WTC11 (cell line): ENCODE measurements at regions not wholly inside any gene's neighbourhood (a gene's known extent, or its start where the extent isn't known, plus 50 kb on each side); places are given as distances from the start of the nearest gene placed in this dataset.

Source experiments
- ATAC-seq: fragments of 200-7000 bp; cut with Tn5 transposase; 2 replicates; pipeline ENCODE4 v1.10.0; 2021; ENCODE audit warnings: mild to moderate bottlenecking, moderate library complexity
- CTCF ChIA-PET: fragments of 300-600 bp; sonication (Branson Sonifier 250); formaldehyde crosslinking; loops from one replicate; lab custom pipeline; 2021; ENCODE audit warnings: antibody characterized with exemption; lab: Charles Lee
- POLR2A ChIA-PET: fragments of 350-600 bp; sonication (Branson Sonifier 250); formaldehyde crosslinking; loops from one replicate; lab custom pipeline; 2021; ENCODE audit warnings: antibody characterized with exemption; lab: Charles Lee
- DNase-seq: peaks from one replicate; pipeline ENCODE4 v3.0.0; 2021; ENCODE audit warnings: low spot score
- H3K27ac Mint-ChIP-seq: 2 replicates; pipeline ENCODE4 v1.8.0; 2021; ENCODE audit warnings: mixed read lengths
- H3K27me3 Mint-ChIP-seq: 2 replicates; pipeline ENCODE4 v1.8.0; 2021; ENCODE audit warnings: low read depth, mild to moderate bottlenecking, moderate library complexity, mixed read lengths
- H3K36me3 Mint-ChIP-seq: 2 replicates; pipeline ENCODE4 v1.8.0; 2021; ENCODE audit warnings: mixed read lengths
- H3K4me1 Mint-ChIP-seq: 2 replicates; pipeline ENCODE4 v1.8.0; 2022; ENCODE audit warnings: mixed read lengths
- H3K4me3 Mint-ChIP-seq: 2 replicates; pipeline ENCODE4 v1.8.0; 2021; ENCODE audit warnings: mild to moderate bottlenecking, moderate library complexity, mixed read lengths
- H3K9me3 Mint-ChIP-seq: 2 replicates; pipeline ENCODE4 v1.8.0; 2021; ENCODE audit warnings: mixed read lengths
- CREM ChIP-seq: sonication (generic); formaldehyde crosslinking; IDR thresholded peaks from 2 replicates; pipeline ENCODE4 v1.8.1; 2022; ENCODE audit warnings: mild to moderate bottlenecking, missing genetic modification reagents, moderate library complexity
- E2F1 ChIP-seq: sonication (generic); formaldehyde crosslinking; IDR thresholded peaks from 2 replicates; pipeline ENCODE4 v1.8.0; 2022; ENCODE audit warnings: mild to moderate bottlenecking, missing genetic modification reagents
- ELF4 ChIP-seq: sonication (generic); formaldehyde crosslinking; IDR thresholded peaks from 2 replicates; pipeline ENCODE4 v1.8.1; 2022; ENCODE audit warnings: low read depth, mild to moderate bottlenecking, moderate library complexity, missing genetic modification reagents
- EMX1 ChIP-seq: fragments of 250-450 bp; sonication (Bioruptor Pico); IDR thresholded peaks from 2 replicates; pipeline ENCODE4 v1.8.0; 2021; ENCODE audit warnings: mild to moderate bottlenecking
- FOXK1 ChIP-seq: sonication (generic); formaldehyde crosslinking; IDR thresholded peaks from 2 replicates; pipeline ENCODE4 v1.8.0; 2022; ENCODE audit warnings: mild to moderate bottlenecking, moderate library complexity, missing genetic modification reagents
- JAZF1 ChIP-seq: fragments of 250-450 bp; sonication (Bioruptor Pico); IDR thresholded peaks from 2 replicates; pipeline ENCODE4 v1.9.0; 2021; ENCODE audit warnings: moderate library complexity, mild to moderate bottlenecking, inconsistent platforms
- MYBL2 ChIP-seq: sonication (generic); formaldehyde crosslinking; IDR thresholded peaks from 2 replicates; pipeline ENCODE4 v1.8.1; 2023; ENCODE audit warnings: mild to moderate bottlenecking, moderate library complexity, missing genetic modification reagents
- NFATC4 ChIP-seq: fragments of 250-450 bp; sonication (Bioruptor Pico); IDR thresholded peaks from 2 replicates; pipeline ENCODE4 v1.9.0; 2021; ENCODE audit warnings: mild to moderate bottlenecking
- NR1H2 ChIP-seq: sonication (generic); formaldehyde crosslinking; IDR thresholded peaks from 2 replicates; pipeline ENCODE4 v1.9.0; 2021; ENCODE audit warnings: mild to moderate bottlenecking, moderate library complexity, missing genetic modification reagents
- NR2C2 ChIP-seq: sonication (generic); formaldehyde crosslinking; IDR thresholded peaks from 2 replicates; pipeline ENCODE4 v1.8.0; 2022; ENCODE audit warnings: mild to moderate bottlenecking, missing genetic modification reagents
- OVOL2 ChIP-seq: fragments of 250-450 bp; sonication (Bioruptor Pico); IDR thresholded peaks from 2 replicates; pipeline ENCODE4 v1.9.0; 2021; ENCODE audit warnings: mild to moderate bottlenecking, borderline replicate concordance
- PRDM15 ChIP-seq: sonication (generic); formaldehyde crosslinking; IDR thresholded peaks from 2 replicates; pipeline ENCODE4 v1.8.0; 2022; ENCODE audit warnings: missing genetic modification reagents
- SMAD3 ChIP-seq: sonication (generic); formaldehyde crosslinking; IDR thresholded peaks from 2 replicates; pipeline ENCODE4 v1.8.0; 2022; ENCODE audit warnings: missing genetic modification reagents, mild to moderate bottlenecking, borderline replicate concordance
- STAT6 ChIP-seq: sonication (generic); formaldehyde crosslinking; conservative IDR thresholded peaks from 2 replicates; pipeline ENCODE4 v1.8.1; 2023; ENCODE audit warnings: mild to moderate bottlenecking, low read depth, missing genetic modification reagents, moderate library complexity
- TCF7 ChIP-seq: sonication (generic); formaldehyde crosslinking; IDR thresholded peaks from 2 replicates; pipeline ENCODE4 v1.8.0; 2022; ENCODE audit warnings: mild to moderate bottlenecking, low read depth, missing genetic modification reagents, moderate library complexity
- ZNF138 ChIP-seq: sonication (generic); formaldehyde crosslinking; conservative IDR thresholded peaks from 2 replicates; pipeline ENCODE4 v1.8.1; 2022; ENCODE audit warnings: mild to moderate bottlenecking, moderate library complexity, missing genetic modification reagents
- ZNF219 ChIP-seq: sonication (generic); formaldehyde crosslinking; IDR thresholded peaks from 2 replicates; pipeline ENCODE4 v1.8.0; 2023; ENCODE audit warnings: missing genetic modification reagents, mild to moderate bottlenecking, borderline replicate concordance
- ZNF396 ChIP-seq: fragments of 250-450 bp; sonication (Bioruptor Pico); IDR thresholded peaks from 2 replicates; pipeline ENCODE4 v1.8.0; 2021; ENCODE audit warnings: mild to moderate bottlenecking, moderate library complexity, borderline replicate concordance
- ZNF423 ChIP-seq: fragments of 250-450 bp; sonication (Bioruptor Pico); IDR thresholded peaks from 2 replicates; pipeline ENCODE4 v2.1.2; 2022; ENCODE audit warnings: mild to moderate bottlenecking, moderate library complexity
- TF ChIP-seq, protein P1 (sequence below): sonication (generic); formaldehyde crosslinking; IDR thresholded peaks from 2 replicates; pipeline ENCODE4 v1.8.0; 2022; ENCODE audit warnings: mild to moderate bottlenecking, missing genetic modification reagents

GRCh38 chr1:81308191-81308590, 492.5 kb upstream of the ADGRL2 start:
- TF ChIP-seq ZNF396 (CRISPR knock-in tag) (no peak), ZNF423 (CRISPR knock-in tag) (no peak), NR2C2 (no peak)
- TF ChIP-seq, protein P1, sequence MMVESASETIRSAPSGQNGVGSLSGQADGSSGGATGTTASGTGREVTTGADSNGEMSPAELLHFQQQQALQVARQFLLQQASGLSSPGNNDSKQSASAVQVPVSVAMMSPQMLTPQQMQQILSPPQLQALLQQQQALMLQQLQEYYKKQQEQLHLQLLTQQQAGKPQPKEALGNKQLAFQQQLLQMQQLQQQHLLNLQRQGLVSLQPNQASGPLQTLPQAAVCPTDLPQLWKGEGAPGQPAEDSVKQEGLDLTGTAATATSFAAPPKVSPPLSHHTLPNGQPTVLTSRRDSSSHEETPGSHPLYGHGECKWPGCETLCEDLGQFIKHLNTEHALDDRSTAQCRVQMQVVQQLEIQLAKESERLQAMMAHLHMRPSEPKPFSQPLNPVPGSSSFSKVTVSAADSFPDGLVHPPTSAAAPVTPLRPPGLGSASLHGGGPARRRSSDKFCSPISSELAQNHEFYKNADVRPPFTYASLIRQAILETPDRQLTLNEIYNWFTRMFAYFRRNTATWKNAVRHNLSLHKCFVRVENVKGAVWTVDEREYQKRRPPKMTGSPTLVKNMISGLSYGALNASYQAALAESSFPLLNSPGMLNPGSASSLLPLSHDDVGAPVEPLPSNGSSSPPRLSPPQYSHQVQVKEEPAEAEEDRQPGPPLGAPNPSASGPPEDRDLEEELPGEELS (CRISPR knock-in tag): no peak
- TF ChIP-seq, all 79 proteins: peak for 0
- no peak for DNase-seq
- ChIA-PET CTCF (no interaction called here), POLR2A (no interaction called here)
- no peaks in the 10 kb centered on the region for H3K9me3 Mint-ChIP-seq
- H3K27me3 Mint-ChIP-seq: peaks cover 9% of the 10 kb centered on the region
- H3K36me3 Mint-ChIP-seq: no peaks in the 10 kb centered on the region
- peaks cover 71% of the 10 kb centered on the region for H3K4me1 Mint-ChIP-seq
- H3K4me3 Mint-ChIP-seq: no peak overlapping the region
- H3K27ac Mint-ChIP-seq: no peak overlapping the region
- no peak for ATAC-seq

- POLR2A ChIA-PET: no interaction called here
- Mint-ChIP-seq H3K9me3 (no peaks in the 10 kb centered on the region), H3K27ac (no peak overlapping the region), H3K4me1 (peaks cover 71% of the 10 kb centered on the region), H3K36me3 (no peaks in the 10 kb centered on the region), H3K4me3 (no peak overlapping the region), H3K27me3 (peaks cover 9% of the 10 kb centered on the region)
- DNase-seq: no peak
- CTCF ChIA-PET: no interaction called here
- no peak for TF ChIP-seq TCF7 (CRISPR knock-in tag)
- no peak for TF ChIP-seq JAZF1 (CRISPR knock-in tag)
- TF ChIP-seq ZNF138 (CRISPR knock-in tag): no peak
- no peak for TF ChIP-seq OVOL2 (CRISPR knock-in tag)
- TF ChIP-seq PRDM15 (CRISPR knock-in tag): no peak
- no peak for TF ChIP-seq NFATC4 (CRISPR knock-in tag)
- no peak for TF ChIP-seq E2F1
- TF ChIP-seq FOXK1 (CRISPR knock-in tag): no peak
- TF ChIP-seq ELF4 (CRISPR knock-in tag): no peak
- no peak for TF ChIP-seq MYBL2
- no peak for TF ChIP-seq ZNF219 (CRISPR knock-in tag)
- TF ChIP-seq CREM (CRISPR knock-in tag): no peak
- TF ChIP-seq, protein P1 (CRISPR knock-in tag): no peak
- TF ChIP-seq NR1H2 (CRISPR knock-in tag): no peak
- TF ChIP-seq STAT6: no peak
- TF ChIP-seq EMX1 (CRISPR knock-in tag): no peak
- TF ChIP-seq SMAD3 (CRISPR knock-in tag): no peak
- ATAC-seq: no peak
Measured at GRCh38 chr1:81307786-81308185, 492.9 kb upstream of the ADGRL2 start.
